ENCODE measurements at regions not wholly inside any gene's neighbourhood (a gene's known extent, or its start where the extent isn't known, plus 50 kb on each side); places are given as distances from the start of the nearest gene placed in this dataset.

- H3K4me3 ChIP-seq: no peak overlapping the region
Measured at GRCh38 chr11:121741761-121742361, 289.1 kb upstream of the SORL1-AS1 start.

GRCh38 chr11:121741351-121741760 lies 288.6 kb upstream of the SORL1-AS1 start:
- Histone ChIP-seq H3K4me3 (no peak overlapping the region), H4K20me1 (no peaks in the 10 kb centered on the region), H3K9me3 (peaks cover 15% of the 10 kb centered on the region), H3K4me1 (no peaks in the 10 kb centered on the region), H3K4me2 (no peak overlapping the region), H3K36me3 (no peaks in the 10 kb centered on the region), H3K27ac (no peak overlapping the region), H3K27me3 (no peaks in the 10 kb centered on the region), H3K9ac (no peak overlapping the region)
- no peak for TF ChIP-seq Cebpa-rat (IDR thresholded peaks at IDR 0.05)

More at GRCh38 chr11:121741761-121742361, 289.1 kb upstream of the SORL1-AS1 start:
- Histone ChIP-seq H3K4me2 (no peak overlapping the region), H3K4me1 (no peaks in the 10 kb centered on the region), H4K20me1 (no peaks in the 10 kb centered on the region), H3K27ac (no peak overlapping the region), H3K27me3 (no peaks in the 10 kb centered on the region), H3K9me3 (peaks cover 15% of the 10 kb centered on the region), H3K9ac (no peak overlapping the region), H3K36me3 (no peaks in the 10 kb centered on the region)
- TF ChIP-seq Cebpa-rat (IDR thresholded peaks at IDR 0.05): no peak

- H3K36me3 ChIP-seq: no peaks in the 10 kb centered on the region
- no peaks in the 10 kb centered on the region for H3K4me1 ChIP-seq
- no peaks in the 10 kb centered on the region for H4K20me1 ChIP-seq
- H3K4me2 ChIP-seq: no peak overlapping the region
- peaks cover 15% of the 10 kb centered on the region for H3K9me3 ChIP-seq
- no peak overlapping the region for H3K9ac ChIP-seq
- TF ChIP-seq Cebpa-rat (IDR thresholded peaks at IDR 0.05): no peak
- no peak overlapping the region for H3K27ac ChIP-seq
- H3K27me3 ChIP-seq: no peaks in the 10 kb centered on the region
- H3K4me3 ChIP-seq: no peak overlapping the region
Measured at GRCh38 chr11:121740902-121741301, 288.1 kb upstream of the SORL1-AS1 start.

- Histone ChIP-seq H3K9me3 (no peaks in the 10 kb centered on the region), H3K4me2 (no peak overlapping the region), H3K27ac (no peak overlapping the region), H3K9ac (no peak overlapping the region), H3K4me1 (no peaks in the 10 kb centered on the region), H3K27me3 (no peaks in the 10 kb centered on the region), H4K20me1 (no peaks in the 10 kb centered on the region), H3K36me3 (no peaks in the 10 kb centered on the region), H3K4me3 (no peak overlapping the region)
- TF ChIP-seq Cebpa-rat (IDR thresholded peaks at IDR 0.05): no peak
Measured at GRCh38 chr11:121733858-121734257, 281.1 kb upstream of the SORL1-AS1 start.

GRCh38 chr11:121727942-121728341 lies 275.2 kb upstream of the SORL1-AS1 start:
- no peak overlapping the region for H3K4me3 ChIP-seq
- H3K9me3 ChIP-seq: 0 out of 2 replicates have a peak, but pooled peaks cover under 1% of the 10 kb centered on the region
- no peak for TF ChIP-seq Cebpa-rat (IDR thresholded peaks at IDR 0.05)
- H3K4me1 ChIP-seq: no peaks in the 10 kb centered on the region
- H3K27me3 ChIP-seq: peaks cover 8% of the 10 kb centered on the region; the same call in 1 of the 2 replicates
- H3K27ac ChIP-seq: no peak overlapping the region
- no peaks in the 10 kb centered on the region for H4K20me1 ChIP-seq
- H3K36me3 ChIP-seq: no peaks in the 10 kb centered on the region
- no peak overlapping the region for H3K9ac ChIP-seq
- no peak overlapping the region for H3K4me2 ChIP-seq

GRCh38 chr11:121723246-121723741 lies 270.5 kb upstream of the SORL1-AS1 start:
- no peaks in the 10 kb centered on the region for H3K4me1 ChIP-seq
- H3K27me3 ChIP-seq: peaks cover 19% of the 10 kb centered on the region; the same call in 1 of the 2 replicates
- H3K27ac ChIP-seq: no peak overlapping the region
- no peak overlapping the region for H3K4me2 ChIP-seq
- no peaks in the 10 kb centered on the region for H3K36me3 ChIP-seq
- no peak overlapping the region for H3K4me3 ChIP-seq
- H3K9me3 ChIP-seq: peaks cover 13% of the 10 kb centered on the region
- no peak overlapping the region for H3K9ac ChIP-seq
- no peaks in the 10 kb centered on the region for H4K20me1 ChIP-seq
- TF ChIP-seq Cebpa-rat (IDR thresholded peaks at IDR 0.05): no peak

GRCh38 chr11:121722431-121723245 lies 269.9 kb upstream of the SORL1-AS1 start:
- no peaks in the 10 kb centered on the region for H4K20me1 ChIP-seq
- TF ChIP-seq Cebpa-rat (IDR thresholded peaks at IDR 0.05): no peak
- no peaks in the 10 kb centered on the region for H3K4me1 ChIP-seq
- peaks cover 19% of the 10 kb centered on the region; the same call in 1 of the 2 replicates for H3K27me3 ChIP-seq
- H3K9ac ChIP-seq: no peak overlapping the region
- H3K27ac ChIP-seq: no peak overlapping the region
- no peaks in the 10 kb centered on the region for H3K36me3 ChIP-seq
- no peak overlapping the region for H3K4me3 ChIP-seq
- peaks cover 13% of the 10 kb centered on the region for H3K9me3 ChIP-seq
- H3K4me2 ChIP-seq: no peak overlapping the region

GRCh38 chr11:121721961-121722360 lies 269.2 kb upstream of the SORL1-AS1 start:
- Histone ChIP-seq H3K4me3 (no peak overlapping the region), H3K27me3 (peaks cover 19% of the 10 kb centered on the region; the same call in 1 of the 2 replicates), H3K36me3 (no peaks in the 10 kb centered on the region), H3K27ac (no peak overlapping the region), H3K9me3 (peaks cover 13% of the 10 kb centered on the region), H4K20me1 (no peaks in the 10 kb centered on the region), H3K4me1 (no peaks in the 10 kb centered on the region), H3K9ac (no peak overlapping the region), H3K4me2 (no peak overlapping the region)
- no peak for TF ChIP-seq Cebpa-rat (IDR thresholded peaks at IDR 0.05)

- H3K9ac ChIP-seq: no peak overlapping the region
- no peak overlapping the region for H3K4me2 ChIP-seq
- no peaks in the 10 kb centered on the region for H4K20me1 ChIP-seq
- H3K27me3 ChIP-seq: peaks cover 19% of the 10 kb centered on the region; the same call in 1 of the 2 replicates
- H3K36me3 ChIP-seq: no peaks in the 10 kb centered on the region
- H3K27ac ChIP-seq: no peak overlapping the region
- TF ChIP-seq Cebpa-rat (IDR thresholded peaks at IDR 0.05): no peak
- no peaks in the 10 kb centered on the region for H3K4me1 ChIP-seq
- no peak overlapping the region for H3K4me3 ChIP-seq
- H3K9me3 ChIP-seq: peaks cover 13% of the 10 kb centered on the region
Measured at GRCh38 chr11:121721448-121721847, 268.7 kb upstream of the SORL1-AS1 start.

GRCh38 chr11:121717296-121717695 lies 264.5 kb upstream of the SORL1-AS1 start:
- no peak overlapping the region for H3K9ac ChIP-seq
- TF ChIP-seq Cebpa-rat (IDR thresholded peaks at IDR 0.05): no peak
- no peak overlapping the region for H3K4me2 ChIP-seq
- no peaks in the 10 kb centered on the region for H3K4me1 ChIP-seq
- H4K20me1 ChIP-seq: no peaks in the 10 kb centered on the region
- H3K36me3 ChIP-seq: no peaks in the 10 kb centered on the region
- H3K27me3 ChIP-seq: peaks cover 4% of the 10 kb centered on the region; the same call in 1 of the 2 replicates
- no peak overlapping the region for H3K4me3 ChIP-seq
- peaks cover 6% of the 10 kb centered on the region for H3K9me3 ChIP-seq
- H3K27ac ChIP-seq: no peak overlapping the region

Measured in BLaER1 (cell line).